ENCODE measurements at regions not wholly inside any gene's neighbourhood (a gene's known extent, or its start where the extent isn't known, plus 50 kb on each side); places are given as distances from the start of the nearest gene placed in this dataset.

GRCh38 chr4:11506194-11506593, 77.5 kb upstream of the HS3ST1 start:
- TF ChIP-seq RCOR1 (IDR thresholded peaks at IDR 0.05; ENCODE audit: insufficient replicate concordance, low read length) (no peak), SMC3 (IDR thresholded peaks at IDR 0.05; ENCODE audit: low read depth, low read length) (no peak), CHD1 (IDR thresholded peaks at IDR 0.05; ENCODE audit: low read depth, low read length) (no peak), RFX5 (IDR thresholded peaks at IDR 0.05; ENCODE audit: low read depth, low read length) (no peak), NFE2L2 (IDR thresholded peaks at IDR 0.05; ENCODE audit: low read depth, low read length) (no peak), RAD21 (IDR thresholded peaks at IDR 0.05; ENCODE audit: low read length) (no peak), MAFK (IDR thresholded peaks at IDR 0.05; ENCODE audit: low read depth, low read length) (no peak), CTCF (conservative IDR thresholded peaks at IDR 0.05; ENCODE audit: low read depth, low read length) (no peak), CEBPB (IDR thresholded peaks at IDR 0.05; ENCODE audit: low read depth, low read length) (no peak), FOS (IDR thresholded peaks at IDR 0.05; ENCODE audit: low read depth, low read length) (no peak), MXI1 (IDR thresholded peaks at IDR 0.05; ENCODE audit: borderline replicate concordance, low read depth, low read length) (no peak), ELK1 (IDR thresholded peaks at IDR 0.05; ENCODE audit: borderline replicate concordance, low read depth, low read length) (no peak), BHLHE40 (IDR thresholded peaks at IDR 0.05; ENCODE audit: low read depth, low read length) (no peak), MAZ (IDR thresholded peaks at IDR 0.05; ENCODE audit: borderline replicate concordance, low read depth, low read length) (no peak), USF2 (IDR thresholded peaks at IDR 0.05; ENCODE audit: low read depth, low read length) (no peak)
- Histone ChIP-seq H3K9ac (ENCODE audit: low read depth, low read length) (no peak overlapping the region), H2AK9ac (replicated peaks; ENCODE audit: low read depth, low read length, poor library complexity) (no peak overlapping the region), H4K20me1 (ENCODE audit: insufficient read depth, low read length) (no peaks in the 10 kb centered on the region), H3K4me2 (ENCODE audit: low read depth, low read length) (no peak overlapping the region), H4K5ac (ENCODE audit: low read depth, low read length) (no peak overlapping the region), H3K23ac (ENCODE audit: low read depth, low read length) (no peak overlapping the region), H4K8ac (ENCODE audit: low read depth in 2 of 2, low read length in 2 of 2) (no peak overlapping the region), H3K4me1 (ENCODE audit: control insufficient read depth, insufficient read depth, low read length) (no peaks in the 10 kb centered on the region), H3K27me3 (ENCODE audit: control insufficient read depth, insufficient read depth, low read length) (peaks cover 3% of the 10 kb centered on the region; the same call in 1 of the 2 replicates), H3K56ac (ENCODE audit: extremely low read depth, insufficient read depth, low read length) (no peak overlapping the region), H3K4me3 (ENCODE audit: insufficient read depth, low read depth, low read length) (no peak overlapping the region), H4K91ac (ENCODE audit: insufficient read depth, low read depth, low read length) (no peak overlapping the region), H3K79me1 (ENCODE audit: low read depth in 1 of 2, low read length in 2 of 2) (no peaks in the 10 kb centered on the region), H3K18ac (ENCODE audit: low read depth, low read length) (no peak overlapping the region), H3K9me3 (ENCODE audit: control insufficient read depth, insufficient read depth, low read length) (no peaks in the 10 kb centered on the region), H2AFZ (replicated peaks; ENCODE audit: low read length, poor library complexity) (no peak overlapping the region), H3K14ac (replicated peaks; ENCODE audit: low read depth, low read length) (no peak overlapping the region), H3K4ac (ENCODE audit: low read depth, low read length) (no peak overlapping the region), H2BK5ac (ENCODE audit: low read depth, low read length, poor library complexity, severe bottlenecking) (no peak overlapping the region), H3K9me1 (ENCODE audit: insufficient read depth, low read length) (no peaks in the 10 kb centered on the region), H3K36me3 (ENCODE audit: control insufficient read depth, insufficient read depth, low read length) (no peaks in the 10 kb centered on the region), H2AK5ac (ENCODE audit: low read depth, low read length) (no peak overlapping the region), H2BK15ac (ENCODE audit: low read depth, low read length) (no peak overlapping the region), H2BK120ac (ENCODE audit: low read depth, low read length) (no peak overlapping the region), H3K27ac (ENCODE audit: insufficient read depth, low read length) (no peak overlapping the region), H2BK20ac (ENCODE audit: low read depth, low read length) (no peak overlapping the region)
- intact Hi-C loops (cut with micrococcal nuclease) = no loop called here
- POLR2A ChIA-PET (ENCODE audit: unreplicated experiment) = no interaction called here
- dilution Hi-C loops (cut with HindIII; ENCODE audit: low sequenced_read_pairs, unreplicated experiment) = no loop called here
- in situ Hi-C loops (cut with MboI; ENCODE audit: low sequenced_read_pairs) = no loop called here
- CTCF ChIA-PET = no interaction called here
- DNase-seq = no peak
- no peak for ATAC-seq (ENCODE audit: low read depth)
- 100% methylated on average over 3 of the region's 4 CpGs; no CpG with 5 or more reads in 1 of the 2 experiments for WGBS, 2 experiments (ENCODE audit: extremely low coverage in 2 of 2, insufficient read length in 1 of 2)
- BruUV-seq (replicated peaks) = no TSS peak
